ENCODE measurements at regions not wholly inside any gene's neighbourhood (a gene's known extent, or its start where the extent isn't known, plus 50 kb on each side); places are given as distances from the start of the nearest gene placed in this dataset.

DNA sequence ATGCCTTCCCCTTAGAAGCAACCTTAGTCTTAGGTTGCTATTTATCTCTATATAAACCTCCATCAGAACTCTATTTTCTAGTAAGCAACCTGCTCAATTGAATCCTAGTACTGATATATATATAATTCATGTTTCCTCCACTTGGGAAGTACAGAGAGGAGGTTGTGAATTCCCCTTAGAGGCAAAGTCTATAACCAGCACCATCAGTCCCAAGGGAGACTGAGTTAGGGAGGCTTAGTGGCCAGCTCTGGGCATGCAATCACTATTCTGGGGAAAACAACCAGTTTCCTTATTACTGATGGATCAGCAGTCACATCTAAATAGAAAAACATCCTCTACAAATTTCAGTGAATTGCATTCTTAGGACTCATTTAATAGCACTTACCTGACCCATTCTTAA lies 489.1 kb downstream of the RMST start:
- no peaks in the 10 kb centered on the region for H3K27me3 ChIP-seq (ENCODE audit: control insufficient read depth in 2 of 2, insufficient read depth in 2 of 2, low read length in 2 of 2)
- POLR2A ChIA-PET, result no interaction called here
- Mint-ChIP-seq H3K36me3 (peaks cover 0 to 5% (median 3%) of the 10 kb centered on the region in 5 donors), H3K4me1 (no peaks in the 10 kb centered on the region), H3K9me3 (peaks cover 9 to 35% (median 22%) of the 10 kb centered on the region in 11 donors), H3K4me3 (no peak overlapping the region), H3K27me3 (peaks cover 0 to 10% (median 7%) of the 10 kb centered on the region in 5 donors), H3K27ac (no peak overlapping the region)
- intact Hi-C loops (cut with micrococcal nuclease), result no loop called here
- DNase-seq (no peak), ATAC-seq (no peak)
- CTCF ChIA-PET, result no interaction called here
- H3K4me3 ChIP-seq (ENCODE audit: low read length), result no peak overlapping the region
- no peaks in the 10 kb centered on the region for H3K4me1 ChIP-seq (ENCODE audit: control insufficient read depth in 2 of 2, insufficient read depth in 2 of 2, low read length in 2 of 2)
- H3K36me3 ChIP-seq (ENCODE audit: control insufficient read depth in 2 of 3, insufficient read depth in 3 of 3, low read length in 3 of 3), result no peaks in the 10 kb centered on the region
- H3K9me3 ChIP-seq (ENCODE audit: control insufficient read depth in 2 of 3, low read length in 3 of 3), result no peaks in the 10 kb centered on the region
- no peak overlapping the region for H3K27ac ChIP-seq (ENCODE audit: low read depth, low read length)

DNA sequence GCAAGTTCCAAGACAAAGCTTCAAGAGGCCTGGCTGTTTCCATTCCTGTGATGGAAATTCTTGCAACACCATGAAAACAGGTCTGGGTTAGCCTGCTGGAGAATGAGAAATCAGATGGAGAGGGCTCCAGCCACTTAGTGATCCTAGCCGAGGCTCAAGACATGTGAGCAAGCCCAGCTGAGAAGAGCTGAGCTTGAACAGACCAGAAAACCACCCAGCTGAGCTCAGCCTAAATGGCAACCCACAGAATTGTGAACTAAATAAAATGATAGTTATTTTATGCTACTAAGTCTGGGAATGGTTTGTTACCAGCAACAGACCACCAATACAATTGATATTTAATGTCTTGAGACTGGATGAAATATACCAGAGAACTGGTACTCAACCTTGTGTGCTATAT lies 494.5 kb downstream of the RMST start:
- Mint-ChIP-seq H3K9me3 (peaks cover 0 to 14% (median 8%) of the 10 kb centered on the region in 11 donors), H3K27ac (no peak overlapping the region), H3K4me3 (no peak overlapping the region), H3K4me1 (no peaks in the 10 kb centered on the region), H3K27me3 (peaks cover 0 to 6% (median 0%) of the 10 kb centered on the region in 5 donors), H3K36me3 (no peaks in the 10 kb centered on the region)
- no peak for ATAC-seq
- Histone ChIP-seq H3K9me3 (ENCODE audit: control insufficient read depth in 2 of 3, low read length in 3 of 3) (no peaks in the 10 kb centered on the region), H3K4me3 (ENCODE audit: low read length) (no peak overlapping the region), H3K4me1 (ENCODE audit: control insufficient read depth in 2 of 2, insufficient read depth in 2 of 2, low read length in 2 of 2) (no peaks in the 10 kb centered on the region), H3K27ac (ENCODE audit: low read depth, low read length) (no peak overlapping the region), H3K27me3 (ENCODE audit: control insufficient read depth in 2 of 2, insufficient read depth in 2 of 2, low read length in 2 of 2) (no peaks in the 10 kb centered on the region), H3K36me3 (ENCODE audit: control insufficient read depth in 2 of 3, insufficient read depth in 3 of 3, low read length in 3 of 3) (no peaks in the 10 kb centered on the region)
- no peak for DNase-seq
- ChIA-PET CTCF (no interaction called here), POLR2A (no interaction called here)
- intact Hi-C loops (cut with micrococcal nuclease), result no loop called here

DNA sequence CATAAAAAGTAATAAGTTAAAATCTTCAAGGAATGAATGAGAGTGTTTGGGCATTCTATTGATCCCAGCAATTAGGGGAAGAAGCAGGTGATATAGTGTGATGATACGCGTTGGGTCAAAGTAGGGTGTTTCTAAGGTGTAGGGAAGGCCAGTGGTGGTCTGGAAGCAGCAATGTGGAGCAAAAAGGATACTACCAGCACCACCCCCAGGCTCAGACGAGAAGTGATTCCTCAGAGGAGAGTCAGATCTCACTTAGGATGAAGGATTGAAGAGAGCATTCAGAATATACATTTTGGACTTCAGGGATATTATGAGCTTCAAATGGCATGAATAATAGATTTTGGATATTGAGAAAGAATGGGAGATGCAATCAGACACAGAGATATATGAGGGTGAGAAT lies 497.6 kb downstream of the RMST start:
- H3K9me3 Mint-ChIP-seq, result peaks cover 0 to 14% (median 7%) of the 10 kb centered on the region in 11 donors
- intact Hi-C loops (cut with micrococcal nuclease), result loop anchor here in 1 of 2 donors (2.0 kb wide), 1 partner anchor 1381 kb away; no protein-coding TSS in a partner anchor
- no peaks in the 10 kb centered on the region for H3K4me1 ChIP-seq (ENCODE audit: control insufficient read depth in 2 of 2, insufficient read depth in 2 of 2, low read length in 2 of 2)
- H3K36me3 Mint-ChIP-seq, result no peaks in the 10 kb centered on the region
- H3K4me3 Mint-ChIP-seq, result no peak overlapping the region
- POLR2A ChIA-PET, result no interaction called here
- no peaks in the 10 kb centered on the region for H3K36me3 ChIP-seq (ENCODE audit: control insufficient read depth in 2 of 3, insufficient read depth in 3 of 3, low read length in 3 of 3)
- CTCF ChIA-PET, result interaction anchor here (0.9 kb wide), 1 partner anchor 14 kb away, joined by 3 read pairs; no protein-coding TSS in a partner anchor
- no peak overlapping the region for H3K27ac Mint-ChIP-seq
- H3K4me3 ChIP-seq (ENCODE audit: low read length), result no peak overlapping the region
- no peak for ATAC-seq
- no peaks in the 10 kb centered on the region for H3K4me1 Mint-ChIP-seq
- no peaks in the 10 kb centered on the region for H3K27me3 Mint-ChIP-seq
- no peaks in the 10 kb centered on the region for H3K27me3 ChIP-seq (ENCODE audit: control insufficient read depth in 2 of 2, insufficient read depth in 2 of 2, low read length in 2 of 2)
- no peak for DNase-seq
- H3K9me3 ChIP-seq (ENCODE audit: control insufficient read depth in 2 of 3, low read length in 3 of 3), result no peaks in the 10 kb centered on the region
- no peak overlapping the region for H3K27ac ChIP-seq (ENCODE audit: low read depth, low read length)

DNA sequence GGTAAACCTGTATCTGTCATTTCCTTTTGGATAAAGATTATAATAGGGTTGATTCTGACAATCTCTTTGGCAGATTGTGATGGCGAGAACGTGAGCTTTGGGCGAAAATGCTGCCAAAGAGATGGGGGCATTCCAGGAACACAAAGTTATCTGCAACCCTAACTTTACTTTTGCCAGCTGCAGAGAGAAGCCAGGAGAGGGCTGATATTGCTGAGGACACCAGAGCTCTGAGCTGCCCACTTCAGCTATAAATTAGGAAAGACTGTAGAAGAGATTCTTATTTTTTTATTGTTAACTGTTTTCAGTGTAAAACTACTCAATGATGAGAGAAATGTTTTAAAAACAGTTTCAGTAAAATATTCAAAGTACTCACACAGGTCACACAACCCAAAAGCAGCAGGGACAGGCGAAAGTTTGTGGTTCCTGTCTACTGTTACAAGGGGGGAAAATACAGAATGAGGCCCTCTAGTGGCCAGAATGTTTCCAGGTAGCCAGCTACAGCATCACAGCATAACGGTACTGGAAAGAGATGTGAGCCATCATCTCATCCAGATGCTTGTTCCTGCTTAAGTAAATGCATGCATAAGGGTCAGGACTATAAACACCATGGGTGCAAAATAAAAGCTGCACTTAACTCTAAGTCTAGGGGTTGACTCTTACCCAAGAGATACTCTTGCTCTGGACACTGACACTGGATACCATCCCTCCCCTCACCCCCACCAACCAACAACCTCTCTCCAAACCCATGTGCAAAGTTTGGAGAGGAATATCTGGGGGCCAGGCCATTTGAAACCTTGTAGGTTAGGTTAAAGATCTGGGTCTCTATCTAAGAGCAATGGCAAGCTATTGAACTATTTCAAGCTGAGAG lies 498.4 kb downstream of the RMST start:
- Mint-ChIP-seq H3K9me3 (peaks cover 0 to 10% (median 6%) of the 10 kb centered on the region in 11 donors), H3K4me3 (no peak overlapping the region), H3K36me3 (no peaks in the 10 kb centered on the region), H3K4me1 (no peaks in the 10 kb centered on the region), H3K27ac (no peak overlapping the region), H3K27me3 (no peaks in the 10 kb centered on the region)
- H3K36me3 ChIP-seq (ENCODE audit: control insufficient read depth in 2 of 3, insufficient read depth in 3 of 3, low read length in 3 of 3), result no peaks in the 10 kb centered on the region
- no peaks in the 10 kb centered on the region for H3K27me3 ChIP-seq (ENCODE audit: control insufficient read depth in 2 of 2, insufficient read depth in 2 of 2, low read length in 2 of 2)
- DNase-seq, result peak in 1 of 9 donors; percentile 7
- H3K9me3 ChIP-seq (ENCODE audit: control insufficient read depth in 2 of 3, low read length in 3 of 3), result no peaks in the 10 kb centered on the region
- H3K4me3 ChIP-seq (ENCODE audit: low read length), result no peak overlapping the region
- no peak overlapping the region for H3K27ac ChIP-seq (ENCODE audit: low read depth, low read length)
- ChIA-PET POLR2A (no interaction called here), CTCF (interaction anchor here (1.1 kb wide), 1 partner anchor 15 kb away, joined by 3 read pairs; no protein-coding TSS in a partner anchor)
- H3K4me1 ChIP-seq (ENCODE audit: control insufficient read depth in 2 of 2, insufficient read depth in 2 of 2, low read length in 2 of 2), result no peaks in the 10 kb centered on the region
- ATAC-seq, result no peak
- intact Hi-C loops (cut with micrococcal nuclease), result loop anchor here (1.0 to 2.0 kb wide), 3 partner anchors 412 to 1382 kb away; no protein-coding TSS in a partner anchor

DNA sequence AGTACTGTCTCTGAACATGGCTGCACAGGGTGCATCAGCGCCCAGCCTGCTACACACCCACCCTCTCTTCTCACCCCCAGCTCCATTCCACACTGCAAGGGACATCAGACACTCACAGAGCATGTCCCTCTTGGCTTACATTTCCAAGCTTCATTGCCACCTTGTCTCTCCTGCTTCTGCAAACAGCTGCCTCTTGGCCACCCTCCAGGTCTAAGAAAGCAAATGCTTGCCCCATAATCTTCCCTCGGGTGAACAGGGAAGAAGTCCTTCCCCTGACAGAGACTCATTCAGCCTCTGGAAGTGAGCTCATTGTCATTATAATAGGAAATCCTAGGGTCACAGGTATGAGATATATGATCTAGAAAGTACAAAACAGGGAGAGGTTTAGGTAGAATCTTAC lies 505.2 kb downstream of the RMST start:
- no peak overlapping the region for H3K4me3 Mint-ChIP-seq
- intact Hi-C loops (cut with micrococcal nuclease), result no loop called here
- CTCF ChIA-PET, result no interaction called here

DNA sequence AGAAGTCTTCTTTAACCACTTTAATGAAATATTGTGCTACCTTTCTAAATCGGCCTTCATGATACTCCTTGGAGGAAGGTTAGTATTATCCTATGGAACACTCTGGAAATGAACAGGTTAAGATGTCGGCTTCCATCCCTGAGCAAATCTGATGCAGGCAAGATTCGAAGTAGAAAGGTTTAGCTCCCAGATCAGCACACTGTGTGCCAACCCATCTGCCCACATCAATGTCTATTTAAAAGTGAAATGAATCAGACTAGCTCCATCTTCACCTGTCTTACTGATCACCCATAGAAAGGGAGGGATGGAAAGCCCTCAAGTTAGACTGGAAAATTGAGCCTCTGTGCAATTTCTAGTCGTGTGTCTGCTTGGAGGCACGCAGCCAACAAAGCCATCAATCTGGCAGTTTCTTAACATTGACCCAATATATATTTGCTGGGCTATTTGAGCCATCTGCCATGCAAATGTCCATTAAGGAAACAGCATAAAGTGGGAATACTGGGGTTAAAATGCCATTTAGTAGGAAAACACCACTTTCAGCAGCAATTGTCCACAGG lies 506.1 kb downstream of the RMST start:
- Histone ChIP-seq H3K36me3 (ENCODE audit: control insufficient read depth in 2 of 3, insufficient read depth in 3 of 3, low read length in 3 of 3) (no peaks in the 10 kb centered on the region), H3K4me1 (ENCODE audit: control insufficient read depth in 2 of 2, insufficient read depth in 2 of 2, low read length in 2 of 2) (no peaks in the 10 kb centered on the region), H3K27ac (ENCODE audit: low read depth, low read length) (no peak overlapping the region), H3K4me3 (ENCODE audit: low read length) (no peak overlapping the region), H3K9me3 (ENCODE audit: control insufficient read depth in 2 of 3, low read length in 3 of 3) (no peaks in the 10 kb centered on the region), H3K27me3 (ENCODE audit: control insufficient read depth in 2 of 2, insufficient read depth in 2 of 2, low read length in 2 of 2) (no peaks in the 10 kb centered on the region)
- intact Hi-C loops (cut with micrococcal nuclease), result no loop called here
- H3K27ac Mint-ChIP-seq, result no peak overlapping the region
- H3K4me1 Mint-ChIP-seq, result no peaks in the 10 kb centered on the region
- ChIA-PET CTCF (no interaction called here), POLR2A (no interaction called here)
- no peak overlapping the region for H3K4me3 Mint-ChIP-seq
- no peaks in the 10 kb centered on the region for H3K36me3 Mint-ChIP-seq
- peaks cover 0 to 11% (median 0%) of the 10 kb centered on the region in 5 donors for H3K27me3 Mint-ChIP-seq
- DNase-seq, result no peak
- peaks cover 0 to 2% (median 0%) of the 10 kb centered on the region in 11 donors for H3K9me3 Mint-ChIP-seq
- no peak for ATAC-seq

More for the DNA sequence above, 505.2 kb downstream of the RMST start:
- no peaks in the 10 kb centered on the region for H3K4me1 ChIP-seq (ENCODE audit: control insufficient read depth in 2 of 2, insufficient read depth in 2 of 2, low read length in 2 of 2)
- no peak for DNase-seq
- Mint-ChIP-seq H3K4me1 (no peaks in the 10 kb centered on the region), H3K27me3 (peaks cover 0 to 11% (median 0%) of the 10 kb centered on the region in 5 donors), H3K36me3 (no peaks in the 10 kb centered on the region), H3K27ac (no peak overlapping the region), H3K9me3 (no peaks in the 10 kb centered on the region)
- no peak overlapping the region for H3K4me3 ChIP-seq (ENCODE audit: low read length)
- H3K9me3 ChIP-seq (ENCODE audit: control insufficient read depth in 2 of 3, low read length in 3 of 3), result no peaks in the 10 kb centered on the region
- no peaks in the 10 kb centered on the region for H3K36me3 ChIP-seq (ENCODE audit: control insufficient read depth in 2 of 3, insufficient read depth in 3 of 3, low read length in 3 of 3)
- no peak overlapping the region for H3K27ac ChIP-seq (ENCODE audit: low read depth, low read length)
- POLR2A ChIA-PET, result no interaction called here
- no peak for ATAC-seq
- no peaks in the 10 kb centered on the region for H3K27me3 ChIP-seq (ENCODE audit: control insufficient read depth in 2 of 2, insufficient read depth in 2 of 2, low read length in 2 of 2)
